ENCODE measurements at regions not wholly inside any gene's neighbourhood (a gene's known extent, or its start where the extent isn't known, plus 50 kb on each side); places are given as distances from the start of the nearest gene placed in this dataset.
A peak's percentile ranks its signal among the peaks of the same experiment; 100 is the strongest.

DNA sequence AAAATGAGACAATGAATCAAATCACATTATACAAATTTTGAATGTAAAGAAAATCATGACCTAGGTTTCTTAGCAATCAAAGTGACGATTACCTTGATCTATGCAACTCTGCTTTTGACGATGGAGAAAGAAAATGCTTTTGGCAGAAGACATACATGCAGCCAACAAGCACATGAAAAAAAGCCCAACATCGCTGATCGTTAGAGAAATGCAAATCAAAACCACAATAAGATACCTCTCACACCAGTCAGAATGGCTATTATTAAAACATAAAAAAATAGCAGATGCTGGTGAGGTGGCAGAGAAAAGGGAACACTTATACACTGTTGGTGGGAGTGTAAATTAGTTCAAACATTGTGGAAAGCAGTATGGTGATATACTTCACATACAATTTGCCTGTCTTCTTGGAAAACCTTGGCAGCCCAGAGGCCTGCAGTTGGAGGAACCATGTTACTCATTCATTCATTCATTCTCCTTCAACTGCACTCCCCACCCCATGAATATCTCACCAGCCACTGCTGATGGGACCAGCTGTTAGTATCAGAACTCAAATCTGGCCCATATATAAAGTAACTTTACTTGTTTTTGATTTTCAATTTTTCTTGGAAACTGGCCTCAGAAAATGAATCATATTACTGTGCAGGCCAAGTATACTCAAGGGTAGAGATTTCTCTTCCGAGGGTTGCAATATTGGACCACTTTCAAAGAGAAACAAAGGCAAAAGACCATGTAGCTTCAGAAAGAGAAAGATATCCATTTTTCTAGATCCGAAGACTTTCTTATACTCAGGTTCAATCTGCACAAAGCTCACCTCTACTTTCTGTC, 358.6 kb upstream of the ARHGEF26 start:
- Histone ChIP-seq H3K9me3 (no peaks in the 10 kb centered on the region), H3K27me3 (no peaks in the 10 kb centered on the region), H3K36me3 (ENCODE audit: low read depth, missing control alignments) (no peaks in the 10 kb centered on the region), H3K27ac (no peak overlapping the region), H3K4me1 (no peaks in the 10 kb centered on the region), H3K4me3 (no peak overlapping the region)
- no peak for DNase-seq
- TF ChIP-seq, protein P1, sequence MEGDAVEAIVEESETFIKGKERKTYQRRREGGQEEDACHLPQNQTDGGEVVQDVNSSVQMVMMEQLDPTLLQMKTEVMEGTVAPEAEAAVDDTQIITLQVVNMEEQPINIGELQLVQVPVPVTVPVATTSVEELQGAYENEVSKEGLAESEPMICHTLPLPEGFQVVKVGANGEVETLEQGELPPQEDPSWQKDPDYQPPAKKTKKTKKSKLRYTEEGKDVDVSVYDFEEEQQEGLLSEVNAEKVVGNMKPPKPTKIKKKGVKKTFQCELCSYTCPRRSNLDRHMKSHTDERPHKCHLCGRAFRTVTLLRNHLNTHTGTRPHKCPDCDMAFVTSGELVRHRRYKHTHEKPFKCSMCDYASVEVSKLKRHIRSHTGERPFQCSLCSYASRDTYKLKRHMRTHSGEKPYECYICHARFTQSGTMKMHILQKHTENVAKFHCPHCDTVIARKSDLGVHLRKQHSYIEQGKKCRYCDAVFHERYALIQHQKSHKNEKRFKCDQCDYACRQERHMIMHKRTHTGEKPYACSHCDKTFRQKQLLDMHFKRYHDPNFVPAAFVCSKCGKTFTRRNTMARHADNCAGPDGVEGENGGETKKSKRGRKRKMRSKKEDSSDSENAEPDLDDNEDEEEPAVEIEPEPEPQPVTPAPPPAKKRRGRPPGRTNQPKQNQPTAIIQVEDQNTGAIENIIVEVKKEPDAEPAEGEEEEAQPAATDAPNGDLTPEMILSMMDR (IDR thresholded peaks at IDR 0.05): no peak
- TF ChIP-seq POLR2A (IDR thresholded peaks at IDR 0.05): no peak
- WGBS, 2 donors: 80 to 90% methylated on average over 6 of the region's 6 CpGs
- intact Hi-C loops (cut with DNase I; ENCODE audit: low total_unique reads): no loop called here

DNA sequence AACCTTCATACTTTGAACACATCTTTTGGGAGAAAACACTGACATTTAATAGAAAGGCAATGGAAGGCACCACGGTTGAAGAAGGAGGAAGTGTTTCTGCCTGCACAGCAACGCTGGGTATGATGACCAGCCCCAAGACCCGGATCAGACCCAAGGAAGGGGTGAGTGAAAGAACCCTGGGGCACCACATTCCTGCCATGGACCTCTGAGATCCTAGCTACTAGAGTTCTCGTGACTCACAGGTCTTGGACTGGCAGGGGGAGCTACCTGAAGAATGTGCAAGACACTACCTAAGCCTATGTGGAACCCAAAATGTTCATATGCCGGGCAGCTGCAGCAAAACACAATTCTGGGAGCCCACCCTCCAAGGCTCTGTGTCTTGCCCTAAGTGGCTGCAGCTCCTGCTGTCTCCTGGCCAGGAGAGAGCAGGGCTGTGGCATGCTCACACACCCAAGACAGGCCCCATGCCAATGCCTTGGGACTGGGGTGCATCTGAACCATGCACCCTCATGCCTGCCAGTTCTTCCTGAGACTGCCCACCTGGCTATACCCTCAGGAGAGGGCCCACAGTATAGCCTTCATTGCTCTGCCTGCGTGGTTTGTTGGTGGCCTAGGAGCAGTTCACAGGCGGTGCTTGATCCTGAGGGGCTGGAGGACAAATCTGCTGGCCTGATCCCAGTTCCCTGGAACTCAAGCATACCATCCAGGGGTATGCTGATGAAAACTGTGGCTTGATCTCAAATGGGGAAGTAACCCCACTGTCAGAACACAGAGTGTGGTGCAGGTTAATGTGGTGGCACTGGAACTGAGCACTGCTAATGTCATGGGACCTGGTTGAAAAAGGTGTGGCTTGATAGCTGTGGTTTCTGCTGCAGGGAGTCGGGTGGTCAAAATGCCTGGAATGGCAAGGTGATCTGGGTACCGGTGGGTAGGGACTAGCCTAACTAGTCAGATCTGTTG, 353.3 kb upstream of the ARHGEF26 start:
- Histone ChIP-seq H3K9me3 (no peaks in the 10 kb centered on the region), H3K4me3 (no peak overlapping the region), H3K36me3 (ENCODE audit: low read depth, missing control alignments) (no peaks in the 10 kb centered on the region), H3K27me3 (no peaks in the 10 kb centered on the region), H3K4me1 (no peaks in the 10 kb centered on the region), H3K27ac (no peak overlapping the region)
- DNase-seq: no peak
- no peak for TF ChIP-seq POLR2A (IDR thresholded peaks at IDR 0.05)
- TF ChIP-seq, protein P1 (IDR thresholded peaks at IDR 0.05): no peak
- intact Hi-C loops (cut with DNase I; ENCODE audit: low total_unique reads): no loop called here
- WGBS, 2 donors: 87 to 89% methylated on average over 9 of the region's 9 CpGs

DNA sequence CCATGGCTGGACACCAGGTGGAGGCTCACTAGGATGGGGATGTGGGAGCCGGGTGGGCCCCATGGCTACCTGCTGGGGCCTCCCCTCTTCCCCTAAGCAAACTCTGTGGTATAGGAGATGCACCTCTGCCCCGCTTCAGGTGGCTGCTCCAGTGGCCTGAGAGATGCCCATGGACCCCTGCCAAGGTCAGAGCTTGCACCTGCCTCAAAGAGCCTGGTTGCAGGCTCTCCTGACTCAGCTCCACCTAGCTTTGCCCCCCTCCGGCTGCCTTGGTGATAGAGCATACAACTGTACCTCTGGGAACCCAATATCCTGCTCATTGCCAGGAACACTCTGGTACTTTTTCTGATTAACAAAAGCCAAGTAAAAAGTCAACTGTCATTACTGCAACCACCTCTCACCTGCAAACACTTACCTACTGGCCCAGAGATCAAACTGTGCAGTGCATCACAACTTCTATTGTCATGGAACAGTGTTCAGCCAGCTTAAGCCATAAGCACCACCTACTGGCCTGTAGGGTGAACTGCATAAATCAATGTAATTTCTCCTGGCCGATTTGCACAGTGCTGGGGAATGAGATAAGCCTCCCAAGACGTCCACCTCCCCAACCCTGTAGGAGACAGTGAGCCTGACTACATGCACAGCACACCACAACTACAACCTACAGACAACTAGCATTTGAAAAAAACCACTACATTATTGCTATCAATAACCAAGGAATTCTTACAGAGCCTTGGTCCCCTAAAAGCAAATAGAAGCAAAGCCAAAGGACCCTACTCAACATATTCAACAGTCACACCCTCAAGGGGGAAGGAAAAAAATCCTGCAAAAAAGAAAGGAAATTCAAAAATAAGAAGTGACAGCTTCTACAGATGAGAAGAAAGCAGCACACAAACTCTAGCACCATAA, 352.4 kb upstream of the ARHGEF26 start:
- H3K27ac ChIP-seq: no peak overlapping the region
- no peaks in the 10 kb centered on the region for H3K27me3 ChIP-seq
- H3K36me3 ChIP-seq (ENCODE audit: low read depth, missing control alignments): no peaks in the 10 kb centered on the region
- WGBS, 2 donors: 50 to 67% methylated on average over 3 to 5 of the region's 5 CpGs
- TF ChIP-seq, protein P1 (IDR thresholded peaks at IDR 0.05): peak; percentile 54 to 79 (median 70)
- no peak for TF ChIP-seq POLR2A (IDR thresholded peaks at IDR 0.05)
- DNase-seq: peak; percentile 69
- no peak overlapping the region for H3K4me3 ChIP-seq
- intact Hi-C loops (cut with DNase I; ENCODE audit: low total_unique reads): no loop called here
- no peaks in the 10 kb centered on the region for H3K4me1 ChIP-seq
- no peaks in the 10 kb centered on the region for H3K9me3 ChIP-seq

DNA sequence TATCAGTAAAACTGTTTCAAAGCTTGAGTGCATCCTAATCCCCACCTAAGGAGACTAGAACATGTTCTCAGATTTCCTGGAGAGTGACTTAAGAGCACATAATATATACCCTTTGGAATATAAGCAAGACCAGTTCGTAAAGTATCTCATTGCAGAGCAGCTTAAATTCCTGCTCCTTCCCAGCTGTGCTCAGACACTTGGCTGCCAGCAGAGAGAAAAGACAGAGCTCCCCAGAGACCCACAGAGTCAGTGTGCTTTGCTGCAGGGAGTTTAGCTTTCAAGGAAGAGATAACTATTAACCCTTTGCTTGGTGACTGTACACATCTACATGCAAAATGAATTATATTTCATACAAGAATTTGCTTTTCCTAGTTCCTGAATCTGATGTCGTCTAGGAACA, 338.1 kb upstream of the ARHGEF26 start:
- TF ChIP-seq POLR2A (IDR thresholded peaks at IDR 0.05): no peak
- TF ChIP-seq, protein P1 (IDR thresholded peaks at IDR 0.05): no peak
- Histone ChIP-seq H3K27ac (no peak overlapping the region), H3K4me1 (peaks cover 3% of the 10 kb centered on the region), H3K27me3 (no peaks in the 10 kb centered on the region), H3K9me3 (no peaks in the 10 kb centered on the region), H3K4me3 (no peak overlapping the region), H3K36me3 (ENCODE audit: low read depth, missing control alignments) (no peaks in the 10 kb centered on the region)
- 47 to 52% methylated on average over 2 of the region's 2 CpGs for WGBS, 2 donors
- intact Hi-C loops (cut with DNase I; ENCODE audit: low total_unique reads): no loop called here
- DNase-seq: peak; percentile 33

Measured in testis (tissue), 2 donors.